Liver (tissue), 3 donors: ENCODE measurements at regions not wholly inside any gene's neighbourhood (a gene's known extent, or its start where the extent isn't known, plus 50 kb on each side); places are given as distances from the start of the nearest gene placed in this dataset.

Experiments
- CTCF ChIP-seq: fragments of 150-350 bp; IDR thresholded peaks from 2 replicates; pipeline ENCODE4 v1.5.1; 2017; ENCODE audit warnings: improper control_type of control experiment, low read depth, low read length; ENCODE audit not compliant: missing input control
- FOXA1 ChIP-seq: IDR thresholded peaks from 2 replicates; pipeline ENCODE4 v1.6.1; 2016; ENCODE audit warnings: antibody characterized with exemption
- FOXA2 ChIP-seq: IDR thresholded peaks from 2 replicates; pipeline ENCODE4 v1.6.1; 2016; ENCODE audit warnings: antibody characterized with exemption
- JUND ChIP-seq, 2 donors: IDR thresholded peaks; 2 replicates each; pipeline ENCODE4 v1.6.1; 2016; ENCODE audit warnings: antibody characterized with exemption in 2 of 2
- MAX ChIP-seq: IDR thresholded peaks from 2 replicates; pipeline ENCODE4 v1.6.1; 2016; ENCODE audit warnings: antibody characterized with exemption
- RAD21 ChIP-seq, 2 donors: IDR thresholded peaks; 2 replicates each; pipeline ENCODE4 v1.6.1; 2016; ENCODE audit warnings: antibody characterized with exemption in 2 of 2, mild to moderate bottlenecking in 2 of 2
- REST ChIP-seq: IDR thresholded peaks from 2 replicates; pipeline ENCODE4 v1.6.1; 2016; ENCODE audit warnings: antibody characterized with exemption, mild to moderate bottlenecking
- RXRA ChIP-seq, 2 donors: IDR thresholded peaks; 2 replicates each; pipeline ENCODE4 v1.6.1; 2017 to 2018; ENCODE audit warnings: antibody characterized with exemption in 2 of 2, mild to moderate bottlenecking in 1 of 2
- SP1 ChIP-seq: IDR thresholded peaks from 2 replicates; pipeline ENCODE4 v1.6.1; 2018; ENCODE audit warnings: antibody characterized with exemption, mild to moderate bottlenecking
- TAF1 ChIP-seq: conservative IDR thresholded peaks from 2 replicates; pipeline ENCODE4 v1.6.1; 2016; ENCODE audit warnings: antibody characterized with exemption, mild to moderate bottlenecking
- YY1 ChIP-seq: IDR thresholded peaks from 2 replicates; pipeline ENCODE4 v1.6.1; 2016; ENCODE audit warnings: antibody characterized with exemption, mild to moderate bottlenecking
- ZBTB33 ChIP-seq: IDR thresholded peaks from 2 replicates; pipeline ENCODE4 v1.6.1; 2016; ENCODE audit warnings: antibody characterized with exemption
- donor health status: healthy.
- donor health status: healthy.

- TF ChIP-seq TAF1, result no peak
- TF ChIP-seq ZBTB33, result no peak
- TF ChIP-seq YY1, result no peak
- TF ChIP-seq CTCF, result no peak
- TF ChIP-seq RXRA (IDR thresholded peaks at IDR 0.05), result no peak
- TF ChIP-seq SP1, result no peak
- no peak for TF ChIP-seq REST
- TF ChIP-seq FOXA2, result no peak
- no peak for TF ChIP-seq JUND (IDR thresholded peaks at IDR 0.05)
- TF ChIP-seq FOXA1, result no peak
- no peak for TF ChIP-seq RAD21 (IDR thresholded peaks at IDR 0.05)
- TF ChIP-seq MAX, result no peak
Measured at GRCh38 chr5:8770431-8770830, 775.4 kb downstream of the SEMA5A start.
